DND-41 (cell line): ENCODE measurements at regions not wholly inside any gene's neighbourhood (a gene's known extent, or its start where the extent isn't known, plus 50 kb on each side); places are given as distances from the start of the nearest gene placed in this dataset.
A peak's percentile ranks its signal among the peaks of the same experiment; 100 is the strongest.

Source experiments
- ATAC-seq: fragments of 200-7000 bp; cut with Tn5 transposase; 3 replicates; pipeline ENCODE4 v1.9.1; 2021; ENCODE audit warnings: low read depth; ENCODE audit not compliant: insufficient read depth
- DNase-seq: peaks from one replicate; pipeline ENCODE4 v3.0.0-alpha.2; 2020
- H2AFZ ChIP-seq: 2 replicates; pipeline ENCODE4 v1.6.0; 2012; ENCODE audit warnings: low read depth, low read length
- H3K27ac ChIP-seq: 2 replicates; pipeline ENCODE4 v1.5.1; 2012; ENCODE audit warnings: low read length, inconsistent platforms
- H3K27me3 ChIP-seq: fragments of 200-600 bp; sonication (generic); 2 replicates; pipeline ENCODE4 v1.6.0; 2012; ENCODE audit warnings: low read length, mild to moderate bottlenecking, inconsistent platforms; ENCODE audit not compliant: insufficient read depth, poor library complexity
- H3K36me3 ChIP-seq: 2 replicates; pipeline ENCODE4 v1.5.1; 2012; ENCODE audit warnings: low read length, inconsistent platforms; ENCODE audit not compliant: insufficient read depth
- H3K4me1 ChIP-seq: 2 replicates; pipeline ENCODE4 v1.5.1; 2012; ENCODE audit warnings: mild to moderate bottlenecking, low read length; ENCODE audit not compliant: insufficient read depth
- H3K4me2 ChIP-seq: 2 replicates; pipeline ENCODE4 v1.6.0; 2012; ENCODE audit warnings: mild to moderate bottlenecking, moderate library complexity, low read length, inconsistent platforms; ENCODE audit not compliant: insufficient read depth
- H3K4me3 ChIP-seq, 2 experiments: fragments of 200-600 bp in 1 of 2; shearing (Covaris generic) in 1 of 2; 2 replicates each; pipeline ENCODE4 v1.5.1; 2012 to 2016; ENCODE audit warnings: inconsistent platforms in 2 of 2, low read length in 2 of 2, mild to moderate bottlenecking in 2 of 2, low read depth in 1 of 2, moderate library complexity in 1 of 2
- H3K79me2 ChIP-seq: 2 replicates; pipeline ENCODE4 v1.6.0; 2012; ENCODE audit warnings: low read length, inconsistent platforms; ENCODE audit not compliant: insufficient read depth
- H3K9ac ChIP-seq: 2 replicates; pipeline ENCODE4 v1.6.0; 2012; ENCODE audit warnings: low read depth, mild to moderate bottlenecking, inconsistent platforms, low read length, moderate library complexity
- H3K9me3 ChIP-seq: 2 replicates; pipeline ENCODE4 v1.5.1; 2012; ENCODE audit warnings: low read length, moderate library complexity, mild to moderate bottlenecking, inconsistent platforms; ENCODE audit not compliant: insufficient read depth, severe bottlenecking
- H4K20me1 ChIP-seq: 2 replicates; pipeline ENCODE4 v1.6.0; 2012; ENCODE audit warnings: low read length; ENCODE audit not compliant: insufficient read depth
- EZH2 ChIP-seq: IDR thresholded peaks from 3 replicates; pipeline ENCODE4 v1.6.1; 2012; ENCODE audit warnings: borderline replicate concordance, low read depth, mild to moderate bottlenecking, moderate library complexity, low read length, inconsistent platforms; ENCODE audit not compliant: severe bottlenecking
- TF ChIP-seq, protein P1 (sequence below): IDR thresholded peaks from 2 replicates; pipeline ENCODE4 v1.5.1; 2012; ENCODE audit warnings: borderline replicate concordance, low read length, moderate library complexity, mild to moderate bottlenecking; ENCODE audit not compliant: poor library complexity, severe bottlenecking; ENCODE audit errors: extremely low read depth

DNA sequence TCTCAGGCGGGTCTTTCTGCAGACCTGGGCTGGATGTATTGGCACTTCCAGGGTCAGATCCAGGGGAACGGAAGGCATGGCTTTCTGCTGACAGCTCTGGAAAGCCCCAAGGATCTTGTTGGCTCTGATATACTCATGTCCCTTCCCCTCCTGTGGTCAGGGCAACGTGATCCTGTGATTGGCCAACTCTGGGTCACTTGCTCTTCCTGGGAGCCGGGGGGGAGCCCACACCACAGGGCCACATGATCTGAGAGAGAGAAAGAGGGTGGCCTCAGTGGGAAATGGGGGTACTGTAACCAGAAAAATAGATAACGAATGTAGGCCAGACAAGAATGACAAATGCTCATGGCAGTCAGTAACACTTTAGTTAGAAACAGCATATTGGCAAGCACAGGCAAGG, 223.0 kb downstream of the NFATC2 start:
- TF ChIP-seq, protein P1, sequence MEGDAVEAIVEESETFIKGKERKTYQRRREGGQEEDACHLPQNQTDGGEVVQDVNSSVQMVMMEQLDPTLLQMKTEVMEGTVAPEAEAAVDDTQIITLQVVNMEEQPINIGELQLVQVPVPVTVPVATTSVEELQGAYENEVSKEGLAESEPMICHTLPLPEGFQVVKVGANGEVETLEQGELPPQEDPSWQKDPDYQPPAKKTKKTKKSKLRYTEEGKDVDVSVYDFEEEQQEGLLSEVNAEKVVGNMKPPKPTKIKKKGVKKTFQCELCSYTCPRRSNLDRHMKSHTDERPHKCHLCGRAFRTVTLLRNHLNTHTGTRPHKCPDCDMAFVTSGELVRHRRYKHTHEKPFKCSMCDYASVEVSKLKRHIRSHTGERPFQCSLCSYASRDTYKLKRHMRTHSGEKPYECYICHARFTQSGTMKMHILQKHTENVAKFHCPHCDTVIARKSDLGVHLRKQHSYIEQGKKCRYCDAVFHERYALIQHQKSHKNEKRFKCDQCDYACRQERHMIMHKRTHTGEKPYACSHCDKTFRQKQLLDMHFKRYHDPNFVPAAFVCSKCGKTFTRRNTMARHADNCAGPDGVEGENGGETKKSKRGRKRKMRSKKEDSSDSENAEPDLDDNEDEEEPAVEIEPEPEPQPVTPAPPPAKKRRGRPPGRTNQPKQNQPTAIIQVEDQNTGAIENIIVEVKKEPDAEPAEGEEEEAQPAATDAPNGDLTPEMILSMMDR: no peak
- TF ChIP-seq EZH2: no peak
- Histone ChIP-seq H3K9ac (no peak overlapping the region), H3K79me2 (no peaks in the 10 kb centered on the region), H4K20me1 (0 out of 2 replicates have a peak, but pooled peaks cover 3% of the 10 kb centered on the region), H3K27ac (no peak overlapping the region), H3K9me3 (no peaks in the 10 kb centered on the region), H2AFZ (no peak overlapping the region), H3K27me3 (no peaks in the 10 kb centered on the region), H3K4me2 (no peak overlapping the region), H3K36me3 (no peaks in the 10 kb centered on the region), H3K4me1 (no peaks in the 10 kb centered on the region), H3K4me3 (no peak overlapping the region)
- no peak for DNase-seq
- ATAC-seq: no peak

DNA sequence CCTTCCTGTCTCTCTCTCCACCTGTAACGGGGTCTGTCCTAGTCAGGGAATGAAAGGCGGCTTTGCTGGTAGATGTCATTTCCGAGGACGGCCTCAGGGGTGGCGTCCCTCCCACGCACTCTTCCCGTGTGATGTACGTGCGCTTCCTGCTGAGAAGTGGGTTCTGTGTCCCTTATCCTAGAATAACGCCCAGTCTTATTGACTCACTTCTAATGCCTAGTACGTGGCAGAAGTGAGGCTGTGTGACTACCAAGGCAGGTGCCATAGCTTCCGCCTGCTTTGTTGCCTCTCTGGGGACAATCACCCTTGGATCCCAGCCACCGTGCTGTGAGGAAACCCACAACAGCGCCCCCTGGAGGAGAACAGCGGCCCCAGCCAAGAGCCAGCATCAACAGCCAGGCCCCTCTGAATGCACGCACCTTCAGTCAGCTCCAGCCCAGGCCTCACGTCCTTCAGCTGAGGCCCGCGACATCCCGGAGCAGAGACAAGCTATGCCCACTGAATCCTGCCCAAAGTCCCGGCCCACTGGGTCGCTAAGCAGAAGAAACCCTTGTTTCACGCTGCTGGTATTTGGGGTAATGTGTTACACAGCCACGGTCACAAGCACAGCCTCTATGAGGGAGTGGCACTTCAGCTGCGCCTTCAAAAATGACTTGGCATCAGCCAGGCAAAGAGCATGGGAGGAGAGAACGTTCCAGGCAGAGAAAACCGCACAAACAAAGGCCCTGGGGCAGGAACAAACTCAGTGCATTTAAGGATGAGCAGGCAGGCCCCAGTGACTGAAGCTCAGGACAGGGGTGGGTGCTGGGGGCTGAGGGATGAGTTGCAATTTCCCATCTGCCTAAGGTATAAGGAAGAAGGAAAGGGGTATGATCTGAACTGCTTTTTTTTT, 224.2 kb downstream of the NFATC2 start:
- Histone ChIP-seq H3K4me3 (no peak overlapping the region), H3K4me1 (no peaks in the 10 kb centered on the region), H3K36me3 (no peaks in the 10 kb centered on the region), H2AFZ (no peak overlapping the region), H3K27ac (no peak overlapping the region), H3K9ac (no peak overlapping the region), H3K4me2 (no peak overlapping the region), H3K79me2 (no peaks in the 10 kb centered on the region), H3K27me3 (no peaks in the 10 kb centered on the region), H4K20me1 (0 out of 2 replicates have a peak, but pooled peaks cover 3% of the 10 kb centered on the region), H3K9me3 (no peaks in the 10 kb centered on the region)
- no peak for TF ChIP-seq EZH2
- TF ChIP-seq, protein P1: peak; percentile 70
- no peak for ATAC-seq
- DNase-seq: peak; percentile 30

DNA sequence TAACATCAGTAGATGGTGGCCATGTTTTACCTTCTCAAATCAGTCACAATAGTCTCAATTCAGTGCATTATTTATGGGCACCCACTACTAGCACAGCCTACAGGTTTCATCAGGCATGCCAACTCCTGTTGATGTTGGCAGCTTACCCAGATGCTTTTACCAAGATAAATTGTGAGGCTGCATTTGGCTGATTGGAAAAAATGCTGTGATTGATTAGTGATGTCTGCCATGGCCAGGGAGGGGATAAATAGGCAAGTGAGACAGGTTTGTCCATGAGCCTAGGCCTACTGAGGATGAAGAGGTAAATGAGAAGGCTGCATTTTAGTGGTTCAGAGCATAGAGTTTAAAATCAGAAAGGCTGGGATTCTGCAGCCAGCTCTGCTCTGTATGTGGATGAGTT, 227.1 kb downstream of the NFATC2 start:
- H3K27me3 ChIP-seq: no peaks in the 10 kb centered on the region
- no peak overlapping the region for H3K27ac ChIP-seq
- H3K79me2 ChIP-seq: no peaks in the 10 kb centered on the region
- no peaks in the 10 kb centered on the region for H3K4me1 ChIP-seq
- no peak overlapping the region for H3K9ac ChIP-seq
- DNase-seq (no peak), ATAC-seq (no peak)
- 0 out of 2 replicates have a peak, but pooled peaks cover 3% of the 10 kb centered on the region for H4K20me1 ChIP-seq
- no peak overlapping the region for H3K4me2 ChIP-seq
- no peak overlapping the region for H3K4me3 ChIP-seq
- no peak for TF ChIP-seq EZH2
- TF ChIP-seq, protein P1: no peak
- H3K36me3 ChIP-seq: no peaks in the 10 kb centered on the region
- H2AFZ ChIP-seq: no peak overlapping the region
- H3K9me3 ChIP-seq: no peaks in the 10 kb centered on the region
